Nephron (organoid): ENCODE measurements at regions not wholly inside any gene's neighbourhood (a gene's known extent, or its start where the extent isn't known, plus 50 kb on each side); places are given as distances from the start of the nearest gene placed in this dataset.

Experiments
- H3K27ac Mint-ChIP-seq, 3 experiments: 2 replicates each; pipeline ENCODE4 v1.8.0; 2020; ENCODE audit warnings: mixed read lengths in 3 of 3, mild to moderate bottlenecking in 2 of 3, moderate library complexity in 1 of 3
- H3K27me3 Mint-ChIP-seq: 2 replicates; pipeline ENCODE4 v1.8.0; 2021; ENCODE audit warnings: low read depth, mild to moderate bottlenecking, moderate library complexity, mixed read lengths
- H3K36me3 Mint-ChIP-seq: 2 replicates; pipeline ENCODE4 v1.8.0; 2020; ENCODE audit warnings: low read depth, mixed read lengths
- H3K4me1 Mint-ChIP-seq: 2 replicates; pipeline ENCODE4 v1.8.0; 2020; ENCODE audit warnings: mixed read lengths
- H3K4me3 Mint-ChIP-seq, 3 experiments: 2 replicates each; pipeline ENCODE4 v1.8.0; 2020; ENCODE audit warnings: mild to moderate bottlenecking in 3 of 3, mixed read lengths in 3 of 3, moderate library complexity in 2 of 3
- H3K9me3 Mint-ChIP-seq: 2 replicates; pipeline ENCODE4 v1.8.0; 2020; ENCODE audit warnings: mixed read lengths
- CTCF ChIP-seq, 3 experiments: fragments of 200-600 bp; sonication (generic); IDR thresholded peaks; one replicate each; pipeline ENCODE4 v1.5.0; 2021; ENCODE audit warnings: antibody characterized with exemption in 3 of 3; ENCODE audit not compliant: unreplicated experiment in 3 of 3

- Mint-ChIP-seq H3K4me3 (no peak overlapping the region), H3K27ac (no peak overlapping the region), H3K36me3 (no peaks in the 10 kb centered on the region), H3K9me3 (peaks cover 12% of the 10 kb centered on the region), H3K4me1 (no peaks in the 10 kb centered on the region), H3K27me3 (no peaks in the 10 kb centered on the region)
- no peak for TF ChIP-seq CTCF (IDR thresholded peaks at IDR 0.05; ENCODE audit: unreplicated experiment in 3 of 3)
These were observed 734.0 kb upstream of the GCFC2 start for GRCh38 chr2:76444732-76445131.

GRCh38 chr2:76437564-76437963 lies 726.8 kb upstream of the GCFC2 start:
- no peaks in the 10 kb centered on the region for H3K27me3 Mint-ChIP-seq
- peaks cover 2% of the 10 kb centered on the region for H3K9me3 Mint-ChIP-seq
- H3K4me1 Mint-ChIP-seq = no peaks in the 10 kb centered on the region
- H3K4me3 Mint-ChIP-seq = no peak overlapping the region
- H3K27ac Mint-ChIP-seq = no peak overlapping the region
- TF ChIP-seq CTCF (IDR thresholded peaks at IDR 0.05; ENCODE audit: unreplicated experiment in 3 of 3) = no peak
- no peaks in the 10 kb centered on the region for H3K36me3 Mint-ChIP-seq

- Mint-ChIP-seq H3K27ac (no peak overlapping the region), H3K4me1 (peaks cover 9% of the 10 kb centered on the region), H3K9me3 (peaks cover 2% of the 10 kb centered on the region), H3K27me3 (no peaks in the 10 kb centered on the region), H3K36me3 (no peaks in the 10 kb centered on the region), H3K4me3 (no peak overlapping the region)
- TF ChIP-seq CTCF (IDR thresholded peaks at IDR 0.05; ENCODE audit: unreplicated experiment in 3 of 3) = no peak
These were observed 718.7 kb upstream of the GCFC2 start for GRCh38 chr2:76429374-76429773.

GRCh38 chr2:76427452-76427851 lies 716.7 kb upstream of the GCFC2 start:
- Mint-ChIP-seq H3K27ac (no peak overlapping the region), H3K27me3 (no peaks in the 10 kb centered on the region), H3K4me3 (no peak overlapping the region), H3K36me3 (no peaks in the 10 kb centered on the region), H3K4me1 (peaks cover 9% of the 10 kb centered on the region), H3K9me3 (peaks cover 2% of the 10 kb centered on the region)
- no peak for TF ChIP-seq CTCF (IDR thresholded peaks at IDR 0.05; ENCODE audit: unreplicated experiment in 3 of 3)

- Mint-ChIP-seq H3K36me3 (no peaks in the 10 kb centered on the region), H3K27ac (no peak overlapping the region), H3K9me3 (no peaks in the 10 kb centered on the region), H3K4me3 (no peak overlapping the region), H3K4me1 (peaks cover 5% of the 10 kb centered on the region), H3K27me3 (no peaks in the 10 kb centered on the region)
- TF ChIP-seq CTCF (IDR thresholded peaks at IDR 0.05; ENCODE audit: unreplicated experiment in 3 of 3) = no peak
These were observed 705.1 kb upstream of the GCFC2 start for GRCh38 chr2:76415821-76416220.

- Mint-ChIP-seq H3K27ac (no peak overlapping the region), H3K4me1 (no peaks in the 10 kb centered on the region), H3K9me3 (no peaks in the 10 kb centered on the region), H3K4me3 (no peak overlapping the region), H3K36me3 (no peaks in the 10 kb centered on the region), H3K27me3 (peaks cover 4% of the 10 kb centered on the region)
- TF ChIP-seq CTCF (IDR thresholded peaks at IDR 0.05; ENCODE audit: unreplicated experiment in 3 of 3) = no peak
These were observed 702.7 kb upstream of the GCFC2 start for GRCh38 chr2:76413436-76413835.
